ENCODE measurements at regions not wholly inside any gene's neighbourhood (a gene's known extent, or its start where the extent isn't known, plus 50 kb on each side); places are given as distances from the start of the nearest gene placed in this dataset.

GRCh38 chr9:120214332-120214731 is 365.6 kb downstream of the CDK5RAP2 start:
- Histone ChIP-seq H3K36me3 (replicated peaks; ENCODE audit: low read depth, low read length) (no peaks in the 10 kb centered on the region), H3K9me3 (ENCODE audit: insufficient read depth, low read length) (no peaks in the 10 kb centered on the region), H3K79me2 (ENCODE audit: low read length) (no peaks in the 10 kb centered on the region), H3K4me1 (ENCODE audit: low read length) (peaks cover 10% of the 10 kb centered on the region), H3K4me2 (ENCODE audit: low read length) (no peak overlapping the region), H4K20me1 (ENCODE audit: insufficient read depth, low read length) (no peaks in the 10 kb centered on the region), H2AFZ (ENCODE audit: low read depth, low read length) (no peak overlapping the region), H3K27me3 (ENCODE audit: low read depth, low read length) (peaks cover 12% of the 10 kb centered on the region), H3K9ac (ENCODE audit: low read length) (no peak overlapping the region), H3K4me3 (ENCODE audit: low read length) (no peak overlapping the region), H3K27ac (ENCODE audit: low read length) (no peak overlapping the region)
- TF ChIP-seq CTCF (IDR thresholded peaks at IDR 0.05; ENCODE audit: low read depth, low read length) (no peak), EZH2phosphoT487 (IDR thresholded peaks at IDR 0.05; ENCODE audit: low read depth) (no peak)

GRCh38 chr9:120212853-120213200 is 367.1 kb downstream of the CDK5RAP2 start:
- Histone ChIP-seq H3K27ac (ENCODE audit: low read length) (no peak overlapping the region), H2AFZ (ENCODE audit: low read depth, low read length) (no peak overlapping the region), H3K4me2 (ENCODE audit: low read length) (no peak overlapping the region), H3K9ac (ENCODE audit: low read length) (no peak overlapping the region), H3K27me3 (ENCODE audit: low read depth, low read length) (peaks cover 11% of the 10 kb centered on the region), H3K4me1 (ENCODE audit: low read length) (peaks cover 10% of the 10 kb centered on the region), H3K79me2 (ENCODE audit: low read length) (no peaks in the 10 kb centered on the region), H3K4me3 (ENCODE audit: low read length) (no peak overlapping the region), H3K9me3 (ENCODE audit: insufficient read depth, low read length) (no peaks in the 10 kb centered on the region), H3K36me3 (replicated peaks; ENCODE audit: low read depth, low read length) (no peaks in the 10 kb centered on the region), H4K20me1 (ENCODE audit: insufficient read depth, low read length) (no peaks in the 10 kb centered on the region)
- TF ChIP-seq CTCF (IDR thresholded peaks at IDR 0.05; ENCODE audit: low read depth, low read length) (no peak), EZH2phosphoT487 (IDR thresholded peaks at IDR 0.05; ENCODE audit: low read depth) (no peak)

GRCh38 chr9:120212153-120212852 is 367.7 kb downstream of the CDK5RAP2 start:
- Histone ChIP-seq H2AFZ (ENCODE audit: low read depth, low read length) (no peak overlapping the region), H3K4me2 (ENCODE audit: low read length) (no peak overlapping the region), H4K20me1 (ENCODE audit: insufficient read depth, low read length) (no peaks in the 10 kb centered on the region), H3K4me1 (ENCODE audit: low read length) (peaks cover 10% of the 10 kb centered on the region), H3K27ac (ENCODE audit: low read length) (no peak overlapping the region), H3K4me3 (ENCODE audit: low read length) (no peak overlapping the region), H3K27me3 (ENCODE audit: low read depth, low read length) (peaks cover 11% of the 10 kb centered on the region), H3K36me3 (replicated peaks; ENCODE audit: low read depth, low read length) (no peaks in the 10 kb centered on the region), H3K9ac (ENCODE audit: low read length) (no peak overlapping the region), H3K79me2 (ENCODE audit: low read length) (no peaks in the 10 kb centered on the region), H3K9me3 (ENCODE audit: insufficient read depth, low read length) (no peaks in the 10 kb centered on the region)
- TF ChIP-seq CTCF (IDR thresholded peaks at IDR 0.05; ENCODE audit: low read depth, low read length) (no peak), EZH2phosphoT487 (IDR thresholded peaks at IDR 0.05; ENCODE audit: low read depth) (no peak)

- no peaks in the 10 kb centered on the region for H3K79me2 ChIP-seq (ENCODE audit: low read length)
- no peak for TF ChIP-seq CTCF (IDR thresholded peaks at IDR 0.05; ENCODE audit: low read depth, low read length)
- TF ChIP-seq EZH2phosphoT487 (IDR thresholded peaks at IDR 0.05; ENCODE audit: low read depth) = no peak
- peaks cover 11% of the 10 kb centered on the region for H3K27me3 ChIP-seq (ENCODE audit: low read depth, low read length)
- no peaks in the 10 kb centered on the region for H3K9me3 ChIP-seq (ENCODE audit: insufficient read depth, low read length)
- no peak overlapping the region for H3K27ac ChIP-seq (ENCODE audit: low read length)
- no peak overlapping the region for H3K4me3 ChIP-seq (ENCODE audit: low read length)
- H3K9ac ChIP-seq (ENCODE audit: low read length) = no peak overlapping the region
- peaks cover 10% of the 10 kb centered on the region for H3K4me1 ChIP-seq (ENCODE audit: low read length)
- H3K36me3 ChIP-seq (replicated peaks; ENCODE audit: low read depth, low read length) = no peaks in the 10 kb centered on the region
- no peaks in the 10 kb centered on the region for H4K20me1 ChIP-seq (ENCODE audit: insufficient read depth, low read length)
- H3K4me2 ChIP-seq (ENCODE audit: low read length) = no peak overlapping the region
- no peak overlapping the region for H2AFZ ChIP-seq (ENCODE audit: low read depth, low read length)
These were observed 369.7 kb downstream of the CDK5RAP2 start for GRCh38 chr9:120210274-120210673.

Measured in OCI-LY3 (cell line).